Endothelial cell of umbilical vein (primary cell): ENCODE measurements at regions not wholly inside any gene's neighbourhood (a gene's known extent, or its start where the extent isn't known, plus 50 kb on each side); places are given as distances from the start of the nearest gene placed in this dataset.

Source experiments
- EZH2 ChIP-seq: IDR thresholded peaks from 2 replicates; pipeline ENCODE4 v1.6.1; 2012; ENCODE audit warnings: borderline replicate concordance, low read depth, mild to moderate bottlenecking, moderate library complexity, low read length, inconsistent platforms; ENCODE audit not compliant: severe bottlenecking
- FOS ChIP-seq: IDR thresholded peaks from 2 replicates; pipeline ENCODE4 v1.6.1; 2011; ENCODE audit warnings: mild to moderate bottlenecking, low read length, moderate library complexity, borderline replicate concordance; ENCODE audit not compliant: insufficient read depth
- POLR2A ChIP-seq: IDR thresholded peaks from 2 replicates; pipeline ENCODE4 v1.6.1; 2012; ENCODE audit warnings: low read depth, mild to moderate bottlenecking, control low read depth, low read length
- POLR2AphosphoS5 ChIP-seq: IDR thresholded peaks from 2 replicates; pipeline ENCODE4 v1.6.1; 2012; ENCODE audit warnings: low read depth, mild to moderate bottlenecking, control low read depth, low read length, moderate library complexity; ENCODE audit not compliant: insufficient read depth
- TF ChIP-seq, protein P1 (sequence below), 2 donors: IDR thresholded peaks; 1 replicate in 1 of 2; 2 replicates in 1 of 2; pipeline ENCODE4 v1.5.1; 2011; ENCODE audit warnings: low read length in 2 of 2, mild to moderate bottlenecking in 2 of 2, moderate library complexity in 2 of 2, control low read depth in 1 of 2, inconsistent platforms in 1 of 2, low read depth in 1 of 2; ENCODE audit not compliant: insufficient read depth in 1 of 2; ENCODE audit errors: extremely low read depth in 1 of 2
- TF ChIP-seq, protein P2 (sequence below): IDR thresholded peaks from 2 replicates; pipeline ENCODE4 v1.6.1; 2011; ENCODE audit not compliant: insufficient read depth, insufficient read length

DNA sequence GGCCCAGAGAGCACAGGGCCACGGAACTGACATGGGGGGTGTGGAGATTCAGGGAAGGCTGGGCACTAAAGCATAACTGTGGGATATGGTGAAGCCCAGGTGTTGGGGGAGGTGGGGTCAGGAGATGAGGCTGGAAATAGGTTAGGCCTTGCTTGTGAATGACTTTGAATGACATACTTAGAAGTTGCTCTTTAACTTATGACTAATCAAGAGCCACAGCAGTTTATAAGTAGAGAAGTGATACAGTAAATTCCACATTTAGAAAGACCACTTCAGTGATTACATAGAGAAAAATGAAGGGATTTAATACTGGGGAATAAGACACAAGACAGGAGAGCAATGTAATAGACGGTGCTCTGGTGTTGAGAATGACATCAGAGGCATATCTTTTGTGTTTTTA, 120.8 kb upstream of the SEC61G start:
- TF ChIP-seq, protein P1, sequence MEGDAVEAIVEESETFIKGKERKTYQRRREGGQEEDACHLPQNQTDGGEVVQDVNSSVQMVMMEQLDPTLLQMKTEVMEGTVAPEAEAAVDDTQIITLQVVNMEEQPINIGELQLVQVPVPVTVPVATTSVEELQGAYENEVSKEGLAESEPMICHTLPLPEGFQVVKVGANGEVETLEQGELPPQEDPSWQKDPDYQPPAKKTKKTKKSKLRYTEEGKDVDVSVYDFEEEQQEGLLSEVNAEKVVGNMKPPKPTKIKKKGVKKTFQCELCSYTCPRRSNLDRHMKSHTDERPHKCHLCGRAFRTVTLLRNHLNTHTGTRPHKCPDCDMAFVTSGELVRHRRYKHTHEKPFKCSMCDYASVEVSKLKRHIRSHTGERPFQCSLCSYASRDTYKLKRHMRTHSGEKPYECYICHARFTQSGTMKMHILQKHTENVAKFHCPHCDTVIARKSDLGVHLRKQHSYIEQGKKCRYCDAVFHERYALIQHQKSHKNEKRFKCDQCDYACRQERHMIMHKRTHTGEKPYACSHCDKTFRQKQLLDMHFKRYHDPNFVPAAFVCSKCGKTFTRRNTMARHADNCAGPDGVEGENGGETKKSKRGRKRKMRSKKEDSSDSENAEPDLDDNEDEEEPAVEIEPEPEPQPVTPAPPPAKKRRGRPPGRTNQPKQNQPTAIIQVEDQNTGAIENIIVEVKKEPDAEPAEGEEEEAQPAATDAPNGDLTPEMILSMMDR (IDR thresholded peaks at IDR 0.05; ENCODE audit: extremely low read depth in 1 of 2, insufficient read depth in 1 of 2, low read depth in 1 of 2, low read length in 2 of 2) = no peak
- no peak for TF ChIP-seq POLR2AphosphoS5
- no peak for TF ChIP-seq EZH2
- TF ChIP-seq POLR2A = no peak
- TF ChIP-seq, protein P2, sequence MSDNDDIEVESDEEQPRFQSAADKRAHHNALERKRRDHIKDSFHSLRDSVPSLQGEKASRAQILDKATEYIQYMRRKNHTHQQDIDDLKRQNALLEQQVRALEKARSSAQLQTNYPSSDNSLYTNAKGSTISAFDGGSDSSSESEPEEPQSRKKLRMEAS = no peak
- TF ChIP-seq FOS = no peak
